ENCODE measurements at regions not wholly inside any gene's neighbourhood (a gene's known extent, or its start where the extent isn't known, plus 50 kb on each side); places are given as distances from the start of the nearest gene placed in this dataset.
"Not testable (repeated sequence)": the region's sequence is repeated elsewhere in the genome, so short reads cannot be mapped to it uniquely, and the experiment has no call there.

- no peaks in the 10 kb centered on the region for H3K4me1 ChIP-seq
- H3K36me3 ChIP-seq = no peaks in the 10 kb centered on the region
- peaks cover 0 to 9% of the 10 kb centered on the region in 2 donors for H3K27me3 ChIP-seq
- no peak for TF ChIP-seq POLR2A (IDR thresholded peaks at IDR 0.05)
- TF ChIP-seq CTCF (IDR thresholded peaks at IDR 0.05) = no peak
- no peak for DNase-seq
- H3K27ac ChIP-seq = no peak overlapping the region
- no peak overlapping the region for H3K4me3 ChIP-seq
- H3K9me3 ChIP-seq = no peaks in the 10 kb centered on the region
- intact Hi-C loops (cut with DNase I; ENCODE audit: low total_unique reads) = no loop called here
Measured at GRCh38 chr1:121522061-121522759, 337.4 kb downstream of the SRGAP2C start.

- H3K4me1 ChIP-seq; H3K27me3 ChIP-seq; H3K27ac ChIP-seq; H3K9me3 ChIP-seq; intact Hi-C loops (cut with DNase I; ENCODE audit: low total_unique reads); DNase-seq; H3K4me3 ChIP-seq; H3K36me3 ChIP-seq: not testable (repeated sequence)
Measured at GRCh38 chr1:121523112-121523511, 338.3 kb downstream of the SRGAP2C start.

GRCh38 chr1:121525355-121525754, 340.6 kb downstream of the SRGAP2C start:
- no peak for TF ChIP-seq POLR2A (IDR thresholded peaks at IDR 0.05)
- TF ChIP-seq CTCF (IDR thresholded peaks at IDR 0.05) = no peak
- intact Hi-C loops (cut with DNase I; ENCODE audit: low total_unique reads) = no loop called here
- Histone ChIP-seq H3K27me3 (peaks cover 0 to 4% of the 10 kb centered on the region in 2 donors), H3K27ac (no peak overlapping the region), H3K36me3 (no peaks in the 10 kb centered on the region), H3K4me1 (no peaks in the 10 kb centered on the region), H3K9me3 (no peaks in the 10 kb centered on the region), H3K4me3 (no peak overlapping the region)
- DNase-seq = no peak

GRCh38 chr1:121528958-121529357, 344.2 kb downstream of the SRGAP2C start:
- DNase-seq; H3K4me1 ChIP-seq; H3K27ac ChIP-seq; H3K36me3 ChIP-seq; intact Hi-C loops (cut with DNase I; ENCODE audit: low total_unique reads); H3K4me3 ChIP-seq; H3K9me3 ChIP-seq; H3K27me3 ChIP-seq: not testable (repeated sequence)

- H3K4me3 ChIP-seq; H3K4me1 ChIP-seq; DNase-seq; H3K36me3 ChIP-seq; intact Hi-C loops (cut with DNase I; ENCODE audit: low total_unique reads); H3K9me3 ChIP-seq; H3K27ac ChIP-seq; H3K27me3 ChIP-seq: not testable (repeated sequence)
Measured at GRCh38 chr1:121530026-121530425, 345.3 kb downstream of the SRGAP2C start.

- H3K36me3 ChIP-seq; H3K27me3 ChIP-seq; H3K4me1 ChIP-seq; H3K9me3 ChIP-seq; intact Hi-C loops (cut with DNase I; ENCODE audit: low total_unique reads); DNase-seq; H3K27ac ChIP-seq; H3K4me3 ChIP-seq: not testable (repeated sequence)
Measured at GRCh38 chr1:121531747-121532146, 347.0 kb downstream of the SRGAP2C start.

GRCh38 chr1:121538148-121538547, 353.4 kb downstream of the SRGAP2C start:
- intact Hi-C loops (cut with DNase I; ENCODE audit: low total_unique reads); DNase-seq; H3K27ac ChIP-seq; H3K36me3 ChIP-seq; H3K27me3 ChIP-seq; H3K4me3 ChIP-seq; H3K4me1 ChIP-seq; H3K9me3 ChIP-seq: not testable (repeated sequence)

- H3K9me3 ChIP-seq = no peaks in the 10 kb centered on the region
- DNase-seq = no peak
- TF ChIP-seq POLR2A (IDR thresholded peaks at IDR 0.05) (no peak), CTCF (IDR thresholded peaks at IDR 0.05) (no peak)
- no peaks in the 10 kb centered on the region for H3K4me1 ChIP-seq
- no peaks in the 10 kb centered on the region for H3K36me3 ChIP-seq
- H3K27me3 ChIP-seq = no peaks in the 10 kb centered on the region
- H3K4me3 ChIP-seq = no peak overlapping the region
- H3K27ac ChIP-seq = no peak overlapping the region
- intact Hi-C loops (cut with DNase I; ENCODE audit: low total_unique reads) = no loop called here
Measured at GRCh38 chr1:121538943-121539575, 354.3 kb downstream of the SRGAP2C start.

GRCh38 chr1:121543988-121544387, 359.2 kb downstream of the SRGAP2C start:
- H3K4me3 ChIP-seq; DNase-seq; H3K9me3 ChIP-seq; H3K4me1 ChIP-seq; H3K36me3 ChIP-seq; H3K27me3 ChIP-seq; intact Hi-C loops (cut with DNase I; ENCODE audit: low total_unique reads); H3K27ac ChIP-seq: not testable (repeated sequence)

Data from uterus (tissue), 3 donors.